DND-41 (cell line): ENCODE measurements at regions not wholly inside any gene's neighbourhood (a gene's known extent, or its start where the extent isn't known, plus 50 kb on each side); places are given as distances from the start of the nearest gene placed in this dataset.

Experiments
- EZH2 ChIP-seq: IDR thresholded peaks from 3 replicates; pipeline ENCODE4 v1.6.1; 2012; ENCODE audit warnings: borderline replicate concordance, low read depth, mild to moderate bottlenecking, moderate library complexity, low read length, inconsistent platforms; ENCODE audit not compliant: severe bottlenecking
- TF ChIP-seq, protein P1 (sequence below): IDR thresholded peaks from 2 replicates; pipeline ENCODE4 v1.5.1; 2012; ENCODE audit warnings: borderline replicate concordance, low read length, moderate library complexity, mild to moderate bottlenecking; ENCODE audit not compliant: poor library complexity, severe bottlenecking; ENCODE audit errors: extremely low read depth

DNA sequence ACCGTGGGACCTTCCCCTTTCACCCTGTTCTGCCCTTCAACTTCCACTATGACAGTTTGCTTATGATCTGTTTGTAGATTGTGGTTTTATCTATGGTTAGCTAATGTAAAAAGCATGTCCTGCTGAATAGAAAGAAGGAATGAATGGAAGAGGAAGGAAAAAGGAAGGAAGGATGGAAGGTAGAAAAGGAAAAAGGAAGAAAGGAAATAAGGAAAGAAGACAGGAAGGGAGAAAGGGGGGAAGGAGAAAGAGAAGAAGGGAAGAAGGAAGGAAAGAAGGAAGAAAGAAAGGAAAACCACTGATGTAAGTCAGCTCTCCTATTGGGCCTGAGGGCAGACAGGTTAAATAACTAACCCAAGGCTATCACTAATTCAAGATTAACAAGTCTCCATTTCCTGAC, 319.1 kb upstream of the KLF3 start:
- no peak for TF ChIP-seq EZH2
- TF ChIP-seq, protein P1, sequence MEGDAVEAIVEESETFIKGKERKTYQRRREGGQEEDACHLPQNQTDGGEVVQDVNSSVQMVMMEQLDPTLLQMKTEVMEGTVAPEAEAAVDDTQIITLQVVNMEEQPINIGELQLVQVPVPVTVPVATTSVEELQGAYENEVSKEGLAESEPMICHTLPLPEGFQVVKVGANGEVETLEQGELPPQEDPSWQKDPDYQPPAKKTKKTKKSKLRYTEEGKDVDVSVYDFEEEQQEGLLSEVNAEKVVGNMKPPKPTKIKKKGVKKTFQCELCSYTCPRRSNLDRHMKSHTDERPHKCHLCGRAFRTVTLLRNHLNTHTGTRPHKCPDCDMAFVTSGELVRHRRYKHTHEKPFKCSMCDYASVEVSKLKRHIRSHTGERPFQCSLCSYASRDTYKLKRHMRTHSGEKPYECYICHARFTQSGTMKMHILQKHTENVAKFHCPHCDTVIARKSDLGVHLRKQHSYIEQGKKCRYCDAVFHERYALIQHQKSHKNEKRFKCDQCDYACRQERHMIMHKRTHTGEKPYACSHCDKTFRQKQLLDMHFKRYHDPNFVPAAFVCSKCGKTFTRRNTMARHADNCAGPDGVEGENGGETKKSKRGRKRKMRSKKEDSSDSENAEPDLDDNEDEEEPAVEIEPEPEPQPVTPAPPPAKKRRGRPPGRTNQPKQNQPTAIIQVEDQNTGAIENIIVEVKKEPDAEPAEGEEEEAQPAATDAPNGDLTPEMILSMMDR = no peak
